GM18867 (cell line): ENCODE measurements at regions not wholly inside any gene's neighbourhood (a gene's known extent, or its start where the extent isn't known, plus 50 kb on each side); places are given as distances from the start of the nearest gene placed in this dataset.

Experiments used
- ATAC-seq: cut with Tn5 transposase; IDR thresholded peaks from one replicate; pipeline ENCODE4 v1.9.1; 2021; ENCODE audit warnings: mild to moderate bottlenecking, moderate library complexity; ENCODE audit not compliant: unreplicated experiment

DNA sequence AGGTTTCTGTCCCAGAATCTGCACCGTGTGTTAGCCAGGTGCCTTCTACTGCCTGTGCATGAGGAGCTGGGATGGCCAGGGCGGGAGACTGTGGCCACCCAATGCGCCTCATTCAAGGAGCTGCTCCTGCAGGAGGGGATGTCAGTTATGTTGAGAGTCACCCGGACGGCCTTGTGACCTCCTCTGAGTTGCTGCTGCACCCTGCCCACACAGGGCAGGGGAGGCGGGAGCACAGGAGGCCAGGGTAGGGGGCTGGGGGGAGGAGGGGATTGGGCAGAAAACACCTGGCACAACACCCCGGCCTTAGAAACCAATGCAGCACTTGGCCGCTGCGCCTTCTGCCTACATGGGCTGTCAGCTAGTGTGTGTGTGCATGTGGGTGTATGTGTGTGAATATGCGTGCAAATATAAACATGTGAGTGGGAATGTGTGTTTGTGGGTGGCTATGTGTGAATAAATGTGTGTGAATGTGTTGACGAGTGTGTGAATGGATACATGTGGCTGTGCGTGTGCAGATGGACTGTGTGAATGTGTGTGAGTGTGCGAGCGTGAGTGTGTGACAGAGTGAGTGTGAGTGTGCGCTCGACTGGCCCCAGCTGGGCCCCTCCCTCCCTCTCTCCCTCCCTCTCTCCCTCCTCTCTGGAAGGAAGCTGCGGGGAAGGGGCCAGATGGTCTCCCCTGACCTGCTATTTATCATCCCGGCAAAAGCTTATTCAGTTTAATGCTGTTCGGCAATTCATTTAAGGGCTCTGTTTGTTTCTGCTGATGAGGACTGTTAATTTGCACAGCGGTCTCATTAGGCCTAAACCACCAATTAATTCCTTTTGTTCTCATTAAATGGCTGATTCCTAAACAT lies 106.9 kb downstream of the TLE3 start:
- no peak for ATAC-seq

DNA sequence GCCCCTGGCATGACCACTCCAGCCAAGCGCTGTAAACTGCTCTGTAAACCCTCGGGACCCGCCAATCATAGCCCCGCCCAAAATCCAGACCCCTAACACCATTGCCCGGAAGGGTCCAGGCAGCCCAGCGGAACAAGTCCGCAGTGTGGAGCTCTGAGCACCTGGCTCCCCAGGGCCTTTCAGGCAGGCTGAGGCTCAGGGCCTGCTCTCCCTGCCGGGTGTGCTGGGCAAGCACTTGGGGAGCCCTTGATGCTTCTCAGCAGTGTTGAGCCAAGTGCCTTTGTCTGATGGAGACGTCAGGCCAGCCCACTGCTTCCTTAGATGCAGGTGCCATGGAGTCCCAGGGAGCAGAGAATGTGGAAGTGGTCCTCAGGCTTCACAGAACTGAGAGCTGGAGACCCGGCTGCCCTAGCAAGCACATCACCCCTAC lies 106.2 kb downstream of the TLE3 start:
- ATAC-seq = no peak

DNA sequence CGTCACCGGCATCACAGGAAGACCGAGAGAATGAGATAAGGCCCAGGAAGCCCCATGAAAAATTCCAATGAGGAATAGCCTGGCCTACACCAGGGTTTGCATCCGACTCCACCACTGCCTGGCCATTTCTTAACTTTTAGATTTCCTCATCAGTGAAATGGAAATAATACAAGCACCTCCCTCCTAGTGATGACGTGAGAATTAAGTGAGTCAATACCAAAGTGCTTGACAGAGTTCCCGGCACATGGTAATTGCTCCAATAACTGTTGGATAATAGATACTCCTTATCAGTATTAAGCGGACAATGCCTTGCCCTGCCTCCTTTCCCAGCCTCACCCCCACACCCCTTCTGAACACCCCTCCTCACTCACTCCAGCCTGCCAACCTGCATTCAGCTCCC lies 105.4 kb downstream of the TLE3 start:
- no peak for ATAC-seq

DNA sequence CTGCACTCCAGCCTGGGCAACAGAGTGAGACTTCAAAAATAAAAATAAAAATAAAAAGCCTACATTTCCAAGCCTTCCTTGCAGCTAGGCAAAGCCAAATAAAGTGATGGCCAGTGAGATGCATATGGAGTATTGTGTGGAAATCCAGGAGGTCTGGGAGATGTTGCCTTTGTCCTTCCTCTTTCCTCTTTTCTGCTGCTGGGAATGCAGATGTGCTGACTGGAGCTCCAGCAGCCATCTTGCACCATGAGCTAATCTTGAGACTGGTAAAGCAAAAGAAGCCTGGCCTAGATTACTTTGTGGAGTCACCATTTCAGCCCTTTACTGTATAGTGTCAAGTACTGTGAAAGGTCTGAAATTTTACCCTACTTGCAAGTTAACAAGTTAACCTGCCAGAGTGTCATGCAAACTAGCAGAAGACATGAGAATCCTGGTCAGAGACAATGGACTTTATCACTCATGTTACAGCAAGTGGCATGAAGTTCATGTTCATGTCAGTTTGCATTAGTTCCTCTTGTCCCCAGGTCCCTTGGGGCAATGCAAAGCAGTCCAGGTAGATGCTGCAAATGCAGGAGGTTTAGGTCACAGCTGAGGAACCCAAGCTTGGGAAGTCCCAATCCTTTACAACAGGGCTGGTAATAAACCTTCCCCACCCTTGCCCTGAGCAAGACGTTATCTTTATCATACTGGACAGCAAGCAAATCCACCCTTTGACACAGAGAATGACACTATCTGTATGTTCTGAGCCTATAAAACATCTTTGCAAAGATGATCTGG lies 103.1 kb downstream of the TLE3 start:
- ATAC-seq = no peak

DNA sequence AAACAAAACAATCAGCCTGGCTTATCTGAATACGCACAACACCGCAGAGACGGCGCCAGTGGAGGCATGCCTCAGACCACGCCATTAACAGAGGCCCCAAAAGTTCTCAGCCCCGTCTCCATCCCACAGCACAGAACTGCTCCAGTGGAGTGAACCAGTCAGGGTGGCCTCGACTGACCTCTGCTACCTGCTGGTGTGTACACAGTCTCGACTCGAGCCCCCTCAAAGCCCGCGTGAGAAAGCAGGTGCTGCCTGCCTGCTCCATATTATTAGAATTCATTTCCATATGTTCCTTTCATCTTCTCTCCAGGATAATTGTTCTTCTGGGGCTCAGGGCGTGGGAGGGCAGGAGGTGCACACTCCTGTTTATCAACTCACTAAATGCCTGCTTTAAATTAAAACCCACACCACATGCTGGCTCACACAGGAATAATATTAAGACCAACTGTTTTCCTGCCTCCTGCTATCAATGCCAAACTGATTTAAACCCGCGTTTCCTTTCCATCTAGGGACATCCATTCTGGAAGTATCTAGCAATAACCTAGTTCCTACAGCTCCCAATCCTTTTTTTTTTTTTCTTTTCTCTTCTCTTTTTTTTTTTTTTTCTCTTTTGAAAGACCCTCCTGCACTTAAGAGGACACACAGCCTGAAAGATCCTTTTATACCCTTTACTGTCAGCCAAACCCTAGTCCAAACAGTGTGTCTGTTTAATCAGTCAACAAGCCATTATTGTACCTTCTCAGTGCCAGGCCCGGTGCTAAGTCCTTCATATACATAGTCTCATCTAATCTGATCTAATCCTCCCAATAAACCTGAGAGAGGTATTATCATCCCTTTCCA lies 101.2 kb downstream of the TLE3 start:
- no peak for ATAC-seq

DNA sequence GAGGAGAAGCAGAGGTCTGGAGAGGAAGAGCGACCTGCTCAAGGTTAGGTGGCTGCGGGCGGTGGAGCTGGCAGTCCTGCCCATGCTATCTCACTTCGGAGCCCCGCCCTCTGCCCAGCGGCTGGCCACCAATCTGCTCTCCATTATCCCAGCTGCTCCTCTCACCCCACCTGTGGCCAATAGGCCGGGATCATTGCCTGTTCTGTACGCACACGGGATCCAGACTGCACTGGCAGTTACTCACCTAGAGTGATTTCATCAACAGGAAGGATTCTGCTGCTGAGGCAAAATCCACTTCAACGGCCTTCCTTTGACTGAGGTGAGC lies 100.6 kb downstream of the TLE3 start:
- ATAC-seq = no peak
